MM.1S (cell line): ENCODE measurements at regions not wholly inside any gene's neighbourhood (a gene's known extent, or its start where the extent isn't known, plus 50 kb on each side); places are given as distances from the start of the nearest gene placed in this dataset.

ENCODE experiments used
- DNase-seq: peaks from one replicate; pipeline ENCODE4 v3.0.0-alpha.2; 2015
- H2AFZ ChIP-seq: fragments of 300-600 bp; sonication (generic); 2 replicates; pipeline ENCODE4 v1.6.0; 2016; ENCODE audit warnings: antibody characterized with exemption, low read length
- H3F3A ChIP-seq: fragments of 300-600 bp; sonication (generic); 2 replicates; pipeline ENCODE4 v1.6.1; 2016; ENCODE audit warnings: mild to moderate bottlenecking, antibody characterized with exemption, low read length, moderate library complexity, mixed read lengths; ENCODE audit not compliant: insufficient read depth
- H3K27ac ChIP-seq: fragments of 300-600 bp; sonication (generic); 2 replicates; pipeline ENCODE4 v1.5.1; 2016; ENCODE audit warnings: mild to moderate bottlenecking, low read length
- H3K27me3 ChIP-seq: fragments of 300-600 bp; sonication (generic); replicated peaks from 2 replicates; pipeline ENCODE4 v1.6.0; 2016; ENCODE audit warnings: low read length; ENCODE audit not compliant: insufficient read depth
- H3K36me3 ChIP-seq: fragments of 300-600 bp; sonication (generic); replicated peaks from 2 replicates; pipeline ENCODE4 v1.6.1; 2016; ENCODE audit warnings: mild to moderate bottlenecking, low read length, mixed read lengths; ENCODE audit not compliant: insufficient read depth
- H3K4me1 ChIP-seq: fragments of 300-600 bp; sonication (generic); 2 replicates; pipeline ENCODE4 v1.6.1; 2016; ENCODE audit warnings: low read length, mixed read lengths
- H3K4me2 ChIP-seq: fragments of 300-600 bp; sonication (generic); 2 replicates; pipeline ENCODE4 v1.6.0; 2016; ENCODE audit warnings: low read depth, low read length
- H3K4me3 ChIP-seq: fragments of 300-600 bp; sonication (generic); 2 replicates; pipeline ENCODE4 v1.5.1; 2016; ENCODE audit warnings: low read length, mixed read lengths
- H3K79me2 ChIP-seq: fragments of 300-600 bp; sonication (generic); 2 replicates; pipeline ENCODE4 v1.6.1; 2016; ENCODE audit warnings: mixed run types, low read length, mixed read lengths
- H3K9ac ChIP-seq: fragments of 300-600 bp; sonication (generic); 2 replicates; pipeline ENCODE4 v1.6.1; 2016; ENCODE audit warnings: low read length, mixed read lengths
- H3K9me2 ChIP-seq: fragments of 300-600 bp; sonication (generic); replicated peaks from 2 replicates; pipeline ENCODE4 v1.6.1; 2016; ENCODE audit warnings: mild to moderate bottlenecking, low read length, mixed read lengths; ENCODE audit not compliant: insufficient read depth
- H3K9me3 ChIP-seq: fragments of 300-600 bp; sonication (generic); replicated peaks from 2 replicates; pipeline ENCODE4 v1.6.1; 2016; ENCODE audit warnings: mild to moderate bottlenecking, low read length, mixed read lengths; ENCODE audit not compliant: insufficient read depth
- H4K20me1 ChIP-seq: fragments of 300-600 bp; sonication (generic); 2 replicates; pipeline ENCODE4 v1.6.1; 2016; ENCODE audit warnings: mild to moderate bottlenecking, low read length, moderate library complexity, mixed read lengths; ENCODE audit not compliant: insufficient read depth
- EZH2 ChIP-seq: fragments of 300-600 bp; sonication (generic); optimal IDR thresholded peaks from 2 replicates; pipeline ENCODE3; 2017; ENCODE audit warnings: low read depth, mild to moderate bottlenecking, antibody characterized with exemption, low read length, mixed read lengths
- EZH2phosphoT487 ChIP-seq: fragments of 300-600 bp; sonication (generic); IDR thresholded peaks from 2 replicates; pipeline ENCODE4 v1.6.1; 2018; ENCODE audit warnings: antibody characterized with exemption, low read length
- TF ChIP-seq, protein P1 (sequence below): fragments of 300-600 bp; sonication (generic); IDR thresholded peaks from 2 replicates; pipeline ENCODE4 v1.5.1; 2016; ENCODE audit warnings: antibody characterized with exemption, low read length, mixed read lengths

- no peak overlapping the region for H2AFZ ChIP-seq
Measured at GRCh38 chr13:85597790-85598500, 201.3 kb downstream of the SLITRK6 start.

GRCh38 chr13:85592211-85592610, 207.0 kb downstream of the SLITRK6 start:
- Histone ChIP-seq H3F3A (no peaks in the 10 kb centered on the region), H3K4me3 (no peak overlapping the region), H3K36me3 (no peaks in the 10 kb centered on the region), H3K27ac (no peak overlapping the region), H3K27me3 (no peaks in the 10 kb centered on the region), H3K4me2 (no peak overlapping the region), H3K9me2 (no peaks in the 10 kb centered on the region), H4K20me1 (no peaks in the 10 kb centered on the region), H3K79me2 (no peaks in the 10 kb centered on the region), H3K9me3 (no peaks in the 10 kb centered on the region), H3K4me1 (no peaks in the 10 kb centered on the region), H3K9ac (no peak overlapping the region), H2AFZ (no peak overlapping the region)
- no peak for DNase-seq
- no peak for TF ChIP-seq EZH2
- no peak for TF ChIP-seq EZH2phosphoT487
- TF ChIP-seq, protein P1, sequence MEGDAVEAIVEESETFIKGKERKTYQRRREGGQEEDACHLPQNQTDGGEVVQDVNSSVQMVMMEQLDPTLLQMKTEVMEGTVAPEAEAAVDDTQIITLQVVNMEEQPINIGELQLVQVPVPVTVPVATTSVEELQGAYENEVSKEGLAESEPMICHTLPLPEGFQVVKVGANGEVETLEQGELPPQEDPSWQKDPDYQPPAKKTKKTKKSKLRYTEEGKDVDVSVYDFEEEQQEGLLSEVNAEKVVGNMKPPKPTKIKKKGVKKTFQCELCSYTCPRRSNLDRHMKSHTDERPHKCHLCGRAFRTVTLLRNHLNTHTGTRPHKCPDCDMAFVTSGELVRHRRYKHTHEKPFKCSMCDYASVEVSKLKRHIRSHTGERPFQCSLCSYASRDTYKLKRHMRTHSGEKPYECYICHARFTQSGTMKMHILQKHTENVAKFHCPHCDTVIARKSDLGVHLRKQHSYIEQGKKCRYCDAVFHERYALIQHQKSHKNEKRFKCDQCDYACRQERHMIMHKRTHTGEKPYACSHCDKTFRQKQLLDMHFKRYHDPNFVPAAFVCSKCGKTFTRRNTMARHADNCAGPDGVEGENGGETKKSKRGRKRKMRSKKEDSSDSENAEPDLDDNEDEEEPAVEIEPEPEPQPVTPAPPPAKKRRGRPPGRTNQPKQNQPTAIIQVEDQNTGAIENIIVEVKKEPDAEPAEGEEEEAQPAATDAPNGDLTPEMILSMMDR = no peak

More at GRCh38 chr13:85597790-85598500, 201.3 kb downstream of the SLITRK6 start:
- H3K9me3 ChIP-seq = no peaks in the 10 kb centered on the region
- no peaks in the 10 kb centered on the region for H3K79me2 ChIP-seq
- H3K27ac ChIP-seq = no peak overlapping the region
- no peak overlapping the region for H3K9ac ChIP-seq
- H3K4me3 ChIP-seq = no peak overlapping the region
- no peaks in the 10 kb centered on the region for H3K9me2 ChIP-seq
- no peaks in the 10 kb centered on the region for H3K4me1 ChIP-seq
- H3F3A ChIP-seq = no peaks in the 10 kb centered on the region
- no peaks in the 10 kb centered on the region for H3K36me3 ChIP-seq
- no peaks in the 10 kb centered on the region for H3K27me3 ChIP-seq
- H3K4me2 ChIP-seq = no peak overlapping the region
- H4K20me1 ChIP-seq = no peaks in the 10 kb centered on the region
- TF ChIP-seq, protein P1 = no peak
- no peak for TF ChIP-seq EZH2
- no peak for TF ChIP-seq EZH2phosphoT487
- no peak for DNase-seq

GRCh38 chr13:85590231-85590931, 208.8 kb downstream of the SLITRK6 start:
- Histone ChIP-seq H3K9me3 (no peaks in the 10 kb centered on the region), H3K9me2 (no peaks in the 10 kb centered on the region), H4K20me1 (no peaks in the 10 kb centered on the region), H3K27ac (no peak overlapping the region), H3K4me1 (no peaks in the 10 kb centered on the region), H3K36me3 (no peaks in the 10 kb centered on the region), H2AFZ (no peak overlapping the region), H3K4me2 (no peak overlapping the region), H3K4me3 (no peak overlapping the region), H3K27me3 (no peaks in the 10 kb centered on the region), H3F3A (no peaks in the 10 kb centered on the region), H3K9ac (no peak overlapping the region), H3K79me2 (no peaks in the 10 kb centered on the region)
- TF ChIP-seq EZH2 (no peak), EZH2phosphoT487 (no peak)
- TF ChIP-seq, protein P1 = no peak
- DNase-seq = no peak
